B cell (primary cell): ENCODE measurements at regions not wholly inside any gene's neighbourhood (a gene's known extent, or its start where the extent isn't known, plus 50 kb on each side); places are given as distances from the start of the nearest gene placed in this dataset.

ENCODE experiments used
- ATAC-seq: fragments of 200-7000 bp; cut with Tn5 transposase; one replicate; pipeline ENCODE4 v1.10.0; 2021; ENCODE audit warnings: low read depth, mild to moderate bottlenecking, moderate number of reproducible peaks, moderate library complexity
- CTCF ChIA-PET: fragments of 350-600 bp; sonication (Branson Sonifier 250); formaldehyde crosslinking; loops from one replicate; lab custom pipeline; 2021; ENCODE audit warnings: antibody characterized with exemption, inconsistent platforms; lab: Charles Lee
- POLR2A ChIA-PET: fragments of 350-600 bp; sonication (Branson Sonifier 250); formaldehyde crosslinking; loops from one replicate; lab custom pipeline; 2021; ENCODE audit warnings: antibody characterized with exemption; lab: Charles Lee
- DNase-seq: peaks from one replicate; pipeline ENCODE4 v3.0.0; 2013
- H2AFZ ChIP-seq: 2 replicates; pipeline ENCODE4 v1.6.1; 2012; ENCODE audit warnings: mild to moderate bottlenecking, low read depth, low read length; ENCODE audit not compliant: insufficient read depth, poor library complexity, severe bottlenecking
- H3K27ac ChIP-seq, 2 donors: 1 replicate in 1 of 2; 2 replicates in 1 of 2; pipeline ENCODE4 v1.5.1; 2012 to 2013; ENCODE audit warnings: low read length in 2 of 2, mild to moderate bottlenecking in 2 of 2, moderate library complexity in 1 of 2
- H3K27me3 ChIP-seq, 4 experiments: fragments of 200-600 bp in 1 of 4; sonication (generic) in 1 of 4; replicated peaks in 1 of 4; 1 replicate in 2 of 4; 2 replicates in 2 of 4; pipeline versions ENCODE4 v1.6.1 to v1.7.0; 2013 to 2016; ENCODE audit warnings: low read length in 3 of 4, mild to moderate bottlenecking in 2 of 4, mixed read lengths in 1 of 4, moderate library complexity in 1 of 4; ENCODE audit not compliant: insufficient read depth in 4 of 4, control insufficient read depth in 3 of 4; ENCODE audit errors: control extremely low read depth in 1 of 4
- H3K36me3 ChIP-seq, 2 experiments: replicated peaks in 1 of 2; 1 replicate in 1 of 2; 2 replicates in 1 of 2; pipeline versions ENCODE4 v1.6.1 to v1.7.1; 2013; ENCODE audit warnings: low read length in 1 of 2; ENCODE audit not compliant: insufficient read depth in 2 of 2, control insufficient read depth in 1 of 2; ENCODE audit errors: control extremely low read depth in 1 of 2, extremely low read depth in 1 of 2
- H3K4me1 ChIP-seq, 2 donors: fragments of 200-600 bp in 1 of 2; sonication (generic) in 1 of 2; 1 replicate in 1 of 2; 2 replicates in 1 of 2; pipeline versions ENCODE4 v1.5.1 to v1.6.1; 2013 to 2017; ENCODE audit warnings: low read length in 2 of 2; ENCODE audit not compliant: control insufficient read depth in 2 of 2, insufficient read depth in 2 of 2
- H3K4me2 ChIP-seq: replicated peaks from 2 replicates; pipeline ENCODE3; 2012; ENCODE audit warnings: mild to moderate bottlenecking, low read depth, low read length; ENCODE audit not compliant: poor library complexity, severe bottlenecking
- H3K4me3 ChIP-seq, 5 experiments: fragments of 200-600 bp in 1 of 5; sonication (generic) in 1 of 5; 1 replicate in 3 of 5; 2 replicates in 2 of 5; pipeline versions ENCODE4 v1.5.1 to v1.7.0; 2011 to 2016; ENCODE audit warnings: low read length in 4 of 5, mild to moderate bottlenecking in 4 of 5, low read depth in 2 of 5, control low read depth in 1 of 5, moderate library complexity in 1 of 5; ENCODE audit not compliant: insufficient read depth in 1 of 5; ENCODE audit errors: control extremely low read depth in 1 of 5, extremely low read depth in 1 of 5
- H3K79me2 ChIP-seq: fragments of 200-600 bp; sonication (generic); one replicate; pipeline ENCODE4 v1.6.0; 2016; ENCODE audit warnings: low read length; ENCODE audit not compliant: control insufficient read depth, insufficient read depth
- H3K9ac ChIP-seq: fragments of 200-600 bp; sonication (generic); 2 replicates; pipeline ENCODE4 v1.6.1; 2017; ENCODE audit warnings: mild to moderate bottlenecking, low read length, moderate library complexity
- H3K9me3 ChIP-seq, 3 donors: one replicate each; pipeline versions ENCODE4 v1.6.1 to v1.7.1; 2013; ENCODE audit warnings: low read length in 2 of 3; ENCODE audit not compliant: control insufficient read depth in 2 of 3, insufficient read depth in 1 of 3; ENCODE audit errors: control extremely low read depth in 1 of 3
- H4K20me1 ChIP-seq: 2 replicates; pipeline ENCODE4 v1.6.0; 2012; ENCODE audit warnings: mild to moderate bottlenecking, low read length; ENCODE audit not compliant: insufficient read depth, control insufficient read depth, poor library complexity, severe bottlenecking
- H3K27ac Mint-ChIP-seq: one replicate; pipeline ENCODE4 v1.8.0; 2021; ENCODE audit warnings: mixed read lengths
- H3K27me3 Mint-ChIP-seq: one replicate; pipeline ENCODE4 v1.8.0; 2021; ENCODE audit warnings: mixed read lengths
- H3K4me1 Mint-ChIP-seq: one replicate; pipeline ENCODE4 v1.8.0; 2021; ENCODE audit warnings: mixed read lengths
- H3K4me3 Mint-ChIP-seq: one replicate; pipeline ENCODE4 v1.8.0; 2021; ENCODE audit warnings: mixed read lengths
- H3K9me3 Mint-ChIP-seq: one replicate; pipeline ENCODE4 v1.8.0; 2022; ENCODE audit warnings: mixed read lengths; ENCODE audit not compliant: insufficient read depth
- CTCF ChIP-seq: fragments of 200-600 bp; IDR thresholded peaks from one replicate; pipeline ENCODE4 v1.8.0; 2022; ENCODE audit warnings: antibody characterized with exemption, mild to moderate bottlenecking
- EZH2 ChIP-seq: IDR thresholded peaks from 2 replicates; pipeline ENCODE4 v1.6.1; 2012; ENCODE audit warnings: borderline replicate concordance, low read depth, mild to moderate bottlenecking, moderate library complexity, low read length; ENCODE audit not compliant: insufficient read depth, poor library complexity, severe bottlenecking
- WGBS: methylation state at CpG from one replicate; pipeline ENCODE4 v1.1.5; 2013; ENCODE audit warnings: missing lambda C conversion rate; ENCODE audit not compliant: insufficient coverage; 5-methylcytosine and 5-hydroxymethylcytosine counted together
- intact Hi-C: fragments of 100-400 bp; cut with micrococcal nuclease; formaldehyde crosslinking; loops from one replicate; pipeline ENCODE4 v1.10.0; 2022

GRCh38 chr11:81744336-81745116 is 989.1 kb downstream of the FAM181B start:
- Mint-ChIP-seq H3K27ac (no peak overlapping the region), H3K27me3 (no peaks in the 10 kb centered on the region), H3K9me3 (no peaks in the 10 kb centered on the region), H3K4me1 (no peaks in the 10 kb centered on the region), H3K4me3 (no peak overlapping the region)
- WGBS: 93% methylated on average over 26 of the region's 35 CpGs
- no peaks in the 10 kb centered on the region for H3K36me3 ChIP-seq
- ChIA-PET POLR2A (no interaction called here), CTCF (no interaction called here)
- H3K27me3 ChIP-seq: no peaks in the 10 kb centered on the region
- no peak overlapping the region for H3K4me3 ChIP-seq
- ATAC-seq (no peak), DNase-seq (no peak)
- H3K4me2 ChIP-seq: no peak overlapping the region
- peaks cover 0 to 5% (median 0%) of the 10 kb centered on the region in 3 donors for H3K9me3 ChIP-seq
- no peaks in the 10 kb centered on the region for H4K20me1 ChIP-seq
- H3K27ac ChIP-seq: no peak overlapping the region
- H3K4me1 ChIP-seq: no peaks in the 10 kb centered on the region
- TF ChIP-seq EZH2 (no peak), CTCF (no peak)
- intact Hi-C loops: no loop called here
- no peak overlapping the region for H2AFZ ChIP-seq
- no peaks in the 10 kb centered on the region for H3K79me2 ChIP-seq
- H3K9ac ChIP-seq: no peak overlapping the region

- H3K27ac ChIP-seq: no peak overlapping the region
- POLR2A ChIA-PET: no interaction called here
- TF ChIP-seq CTCF (no peak), EZH2 (no peak)
- no peak for DNase-seq
- H3K4me2 ChIP-seq: no peak overlapping the region
- H4K20me1 ChIP-seq: no peaks in the 10 kb centered on the region
- no peak overlapping the region for H3K4me3 Mint-ChIP-seq
- intact Hi-C loops: no loop called here
- H3K79me2 ChIP-seq: no peaks in the 10 kb centered on the region
- no peak overlapping the region for H3K4me3 ChIP-seq
- CTCF ChIA-PET: no interaction called here
- H3K27me3 Mint-ChIP-seq: no peaks in the 10 kb centered on the region
- no peak overlapping the region for H3K27ac Mint-ChIP-seq
- no peaks in the 10 kb centered on the region for H3K36me3 ChIP-seq
- peaks cover 5% of the 10 kb centered on the region for H3K9me3 Mint-ChIP-seq
- H3K4me1 ChIP-seq: no peaks in the 10 kb centered on the region
- H3K4me1 Mint-ChIP-seq: no peaks in the 10 kb centered on the region
- H3K9ac ChIP-seq: no peak overlapping the region
- H2AFZ ChIP-seq: no peak overlapping the region
- ATAC-seq: no peak
- no CpG with 5 or more reads among the region's 3 CpGs for WGBS
- H3K9me3 ChIP-seq: peaks cover 0 to 3% (median 2%) of the 10 kb centered on the region in 3 donors
- H3K27me3 ChIP-seq: no peaks in the 10 kb centered on the region
These were observed 1008.0 kb downstream of the FAM181B start for GRCh38 chr11:81725701-81726100.
